DMS153 treated with DMSO at 0.1 percent for 48 hours (cell line): ENCODE measurements at regions not wholly inside any gene's neighbourhood (a gene's known extent, or its start where the extent isn't known, plus 50 kb on each side); places are given as distances from the start of the nearest gene placed in this dataset.

Experiments
- DNase-seq: peaks from one replicate; lab custom pipeline; 2025; ENCODE audit not compliant: unreplicated experiment; lab: John Stamatoyannopoulos, UW

- no peak for DNase-seq
Measured at GRCh38 chr18:10032331-10033015, 118.7 kb downstream of the VAPA start.

GRCh38 chr18:10033016-10033399 lies 119.2 kb downstream of the VAPA start:
- no peak for DNase-seq

- no peak for DNase-seq
Measured at GRCh38 chr18:10035281-10035991, 121.6 kb downstream of the VAPA start.

DNA sequence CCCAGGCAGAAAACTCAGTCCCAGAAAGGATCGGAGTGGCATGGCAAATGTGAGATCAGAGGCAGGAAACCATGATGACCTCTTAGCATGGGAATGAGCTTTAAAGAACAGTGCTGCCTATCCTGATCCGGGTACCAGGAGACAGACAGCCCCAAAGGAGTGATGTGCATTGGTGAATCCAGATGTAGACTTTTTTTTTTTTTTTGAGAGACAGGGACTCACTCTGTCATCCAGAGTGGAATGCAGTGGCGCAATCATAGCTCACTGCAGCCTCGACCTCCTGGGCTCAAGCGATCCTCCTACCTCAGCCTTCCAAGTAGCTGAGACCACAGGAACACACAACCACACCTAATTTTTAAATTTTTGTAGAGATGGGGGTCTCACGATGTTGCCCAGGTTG lies 122.7 kb downstream of the VAPA start:
- DNase-seq, result no peak

DNA sequence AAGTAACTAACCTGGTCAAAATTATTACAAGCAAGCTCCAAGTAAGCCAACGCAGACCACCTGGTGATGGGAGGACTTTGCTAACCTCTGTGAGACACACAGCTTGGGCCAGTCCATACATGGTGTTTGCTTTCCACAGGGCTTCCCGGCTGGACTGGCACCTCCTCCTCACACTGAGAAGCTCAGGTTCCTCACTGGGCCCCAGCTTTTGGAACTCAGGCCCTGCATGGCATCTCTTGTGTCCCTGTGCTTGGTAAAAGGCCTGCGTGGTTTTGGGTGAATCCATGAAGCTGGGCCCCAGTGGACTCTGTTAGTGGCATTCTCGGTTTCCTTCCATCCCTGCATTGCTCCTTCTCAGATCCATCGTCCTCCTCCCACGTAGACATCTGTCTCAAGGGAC lies 123.4 kb downstream of the VAPA start:
- no peak for DNase-seq

DNA sequence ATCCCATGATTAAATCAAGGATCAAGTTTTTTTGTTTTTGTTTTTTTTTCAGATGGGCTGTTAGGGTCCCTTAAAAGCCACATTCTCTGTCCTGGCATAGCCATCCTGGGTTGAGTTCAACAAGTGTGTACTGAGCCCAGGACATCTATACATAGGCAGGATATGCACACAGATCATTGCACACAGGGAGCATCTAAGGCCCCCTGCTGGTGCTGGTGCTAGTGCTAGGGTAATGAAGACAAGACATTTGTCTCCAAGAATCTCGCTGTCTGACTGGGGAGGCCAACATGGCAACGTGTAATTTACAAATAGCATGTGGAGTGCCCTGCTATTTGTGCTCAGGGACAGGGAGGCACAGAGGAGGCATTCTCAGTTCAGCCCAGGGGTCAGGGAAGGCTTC lies 124.5 kb downstream of the VAPA start:
- DNase-seq, result no peak

DNA sequence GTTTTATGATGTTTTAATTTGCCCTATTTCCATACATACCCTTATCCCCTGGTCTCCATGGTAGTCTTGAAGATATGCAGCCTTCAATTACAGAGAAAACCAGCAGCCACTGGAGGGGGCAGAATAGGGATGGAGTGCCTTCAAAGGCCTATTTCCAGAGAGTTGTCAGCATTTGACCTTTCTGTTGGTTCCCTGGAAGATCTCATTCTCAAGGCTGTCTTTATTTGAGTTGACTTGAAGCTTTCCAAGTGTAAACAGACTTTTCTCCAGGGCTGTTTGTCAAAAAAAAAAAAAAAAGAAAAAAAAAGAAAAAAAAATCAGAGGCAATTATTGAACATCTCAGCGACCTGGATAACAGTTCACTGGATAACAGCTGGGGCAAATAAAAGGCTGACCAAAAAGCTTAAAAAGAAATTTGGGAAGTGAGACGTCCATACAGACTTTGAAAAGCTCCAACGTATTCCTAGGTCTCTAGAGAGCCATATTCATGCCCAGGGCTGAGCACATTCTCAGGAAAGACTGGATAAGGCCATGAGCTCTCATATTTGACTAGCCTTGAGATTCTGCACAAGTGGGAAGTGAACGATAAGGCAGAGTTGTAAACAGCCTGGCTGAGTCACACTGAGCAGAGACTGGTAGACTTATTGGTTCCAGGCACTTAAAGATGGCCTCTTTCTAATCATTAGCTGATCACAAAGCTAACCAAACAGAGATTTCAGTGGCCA lies 126.6 kb downstream of the VAPA start:
- DNase-seq, result no peak

- no peak for DNase-seq
Measured at GRCh38 chr18:10041180-10041579, 127.4 kb downstream of the VAPA start.

DNA sequence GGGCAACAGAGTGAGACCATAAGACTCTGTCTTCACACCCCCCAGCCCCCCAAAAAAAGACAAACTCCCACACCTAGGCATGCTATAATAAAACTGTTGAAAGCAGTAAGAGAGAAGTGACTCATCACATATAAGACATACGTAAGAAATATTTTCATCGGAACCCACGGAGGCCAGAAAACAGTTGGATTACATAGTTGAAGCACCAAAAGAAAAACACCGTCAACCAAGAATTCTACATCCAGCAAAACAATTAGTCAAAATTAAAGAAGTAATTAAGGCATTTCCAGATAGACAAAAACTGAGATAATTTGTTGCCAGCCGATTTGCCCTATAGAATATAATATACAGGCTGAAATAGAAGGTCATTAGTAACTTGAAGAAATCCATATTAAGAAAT lies 128.7 kb downstream of the VAPA start:
- no peak for DNase-seq

GRCh38 chr18:10044054-10044453 lies 130.2 kb downstream of the VAPA start:
- no peak for DNase-seq

DNA sequence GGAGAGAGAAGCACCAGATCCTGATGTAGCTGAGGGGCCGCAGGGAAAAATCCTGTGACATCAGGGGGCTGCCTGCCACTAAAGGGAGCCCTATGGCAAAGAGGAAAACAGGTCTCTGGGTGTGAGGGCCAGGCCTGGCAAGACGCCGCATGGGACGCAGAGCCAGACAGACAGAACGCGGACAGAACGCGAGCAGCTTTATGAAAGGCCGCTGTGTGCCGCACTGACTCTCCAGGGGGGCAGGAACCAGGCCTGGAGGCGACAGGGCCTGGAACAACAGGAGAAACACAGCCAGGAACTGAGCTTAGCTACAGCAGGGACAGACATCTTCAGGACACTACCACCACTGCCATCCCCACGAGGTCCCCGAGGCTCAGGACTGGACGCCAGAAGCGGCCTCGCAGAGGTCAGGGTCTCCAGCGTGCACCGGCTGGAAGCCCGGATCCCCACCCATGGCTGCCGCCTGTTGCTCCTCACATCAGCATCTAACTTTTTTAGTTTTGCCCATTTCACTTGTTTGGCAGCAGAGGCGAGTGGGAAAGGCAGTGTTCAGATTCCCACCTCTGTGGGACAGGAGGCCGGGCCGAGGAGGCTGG lies 131.6 kb downstream of the VAPA start:
- no peak for DNase-seq

DNA sequence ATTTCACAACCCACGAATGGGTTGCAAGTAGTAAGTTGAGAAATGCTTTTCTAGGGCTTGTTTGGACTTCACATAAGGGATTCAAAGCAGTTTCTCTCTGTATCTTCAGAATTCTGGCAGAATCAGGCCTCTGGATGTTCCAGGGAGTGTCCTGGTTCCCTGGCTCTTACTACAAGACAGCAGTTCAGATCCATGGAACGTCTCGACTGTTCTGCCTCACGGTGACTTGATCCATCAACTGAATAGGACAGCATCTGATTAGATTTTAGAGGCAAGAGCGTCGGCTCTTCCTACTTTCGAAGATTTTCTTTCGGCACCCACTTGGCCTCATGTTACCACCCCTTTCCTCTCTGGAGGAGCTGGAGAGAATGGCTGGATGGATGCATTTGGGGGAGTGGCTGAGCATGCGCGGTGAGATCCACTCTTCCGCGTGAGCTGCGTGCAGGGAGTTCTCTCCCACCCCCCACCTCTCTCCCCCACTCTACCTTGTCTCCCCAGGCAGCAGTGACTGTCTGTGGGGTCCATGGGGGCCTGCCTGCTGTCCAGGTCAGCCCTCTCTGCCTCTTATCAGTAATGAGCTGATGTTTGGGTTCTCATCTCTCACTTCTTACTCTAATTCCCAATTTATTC lies 132.5 kb downstream of the VAPA start:
- DNase-seq, result no peak

- no peak for DNase-seq
Measured at GRCh38 chr18:10047237-10047636, 133.4 kb downstream of the VAPA start.

DNA sequence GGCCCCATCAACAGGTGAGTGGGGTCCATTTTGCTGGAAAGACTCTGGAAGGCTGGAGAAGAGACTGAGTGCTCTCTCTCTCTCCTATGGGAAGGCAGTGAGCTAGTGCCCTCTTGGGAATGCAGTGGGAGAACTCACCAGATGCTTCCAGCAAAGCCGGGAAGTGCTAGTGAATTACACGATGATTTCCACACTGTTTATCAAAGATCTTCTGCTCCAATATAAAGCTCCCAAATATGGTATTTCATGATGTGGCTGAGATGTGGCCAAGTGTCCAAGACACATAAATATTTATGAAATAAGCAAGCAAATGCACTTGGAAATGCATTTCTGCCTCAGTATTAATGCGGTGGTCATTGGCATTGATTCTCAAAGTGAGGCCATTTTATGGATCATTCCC lies 135.9 kb downstream of the VAPA start:
- DNase-seq, result no peak

DNA sequence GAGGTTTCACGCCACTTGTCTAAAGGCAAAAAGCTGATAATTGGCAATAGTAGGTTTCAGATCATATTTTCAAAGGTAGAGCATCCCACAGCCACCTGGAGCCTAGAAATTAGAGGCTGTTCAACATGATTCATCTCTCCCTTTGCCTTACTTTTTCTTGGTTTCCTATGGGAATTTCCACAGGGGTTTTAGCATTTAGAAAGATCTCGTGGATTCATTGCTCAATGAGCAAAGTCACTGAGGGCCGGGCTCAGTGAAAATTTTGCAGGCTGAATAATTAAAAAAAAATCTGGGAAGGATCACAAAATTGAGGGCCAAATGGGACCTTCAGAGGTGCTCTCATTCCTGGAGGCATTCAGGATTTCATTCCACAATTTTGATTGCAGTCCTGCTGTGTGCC lies 137.1 kb downstream of the VAPA start:
- DNase-seq, result no peak

DNA sequence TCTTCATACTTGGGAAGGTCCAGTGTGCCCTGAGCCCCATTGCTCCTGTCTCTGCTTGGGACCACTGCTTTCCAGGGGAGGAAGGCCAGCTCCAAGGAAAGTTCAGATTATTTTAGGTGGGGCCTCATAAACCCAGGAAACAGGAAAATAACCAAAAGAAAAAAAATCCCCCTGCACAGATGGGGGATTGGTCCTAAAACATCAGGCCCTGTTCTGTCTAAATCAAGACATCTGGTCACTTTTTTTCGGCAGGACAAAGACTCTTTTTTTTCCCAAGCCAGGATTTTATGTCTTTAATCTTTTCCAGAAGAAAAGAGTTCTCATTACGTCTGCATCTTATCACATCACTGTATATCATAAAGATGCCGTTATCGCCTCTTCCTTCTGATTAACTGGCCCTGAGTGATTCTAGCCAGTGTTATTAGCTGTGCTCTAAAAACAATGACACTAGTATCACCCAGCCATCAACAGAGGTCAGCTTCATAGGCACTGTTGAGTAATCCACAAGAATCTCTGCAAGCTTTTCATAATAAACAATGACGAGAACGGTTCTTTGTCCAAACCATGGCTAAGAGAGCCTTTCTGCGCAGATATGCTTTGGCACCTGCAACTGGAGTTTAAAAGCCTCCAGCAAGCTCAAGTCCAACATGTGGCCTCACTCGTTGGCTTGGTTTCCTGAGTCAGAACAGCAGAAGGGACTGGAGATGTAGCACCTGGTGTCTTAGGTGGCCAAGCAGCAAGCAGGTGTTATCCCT lies 138.2 kb downstream of the VAPA start:
- DNase-seq, result no peak

DNA sequence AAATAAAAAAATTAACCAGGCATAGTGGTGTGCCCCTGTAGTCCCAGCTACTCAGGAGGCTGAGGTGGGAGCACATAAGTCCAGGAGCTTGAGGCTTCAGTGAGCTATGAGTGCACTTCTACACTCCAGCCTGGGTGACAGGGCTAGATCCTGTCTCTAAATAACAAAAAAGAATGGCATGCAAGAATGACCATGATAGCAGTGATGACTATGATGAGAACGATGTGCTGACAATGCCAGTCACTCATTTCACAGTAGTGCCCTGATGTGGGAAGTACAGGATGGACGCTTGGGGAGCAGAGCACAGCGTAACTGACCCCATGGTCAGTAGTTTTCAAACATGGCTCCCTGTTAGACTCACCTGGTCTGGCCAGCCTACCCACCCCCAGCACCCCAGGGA lies 139.1 kb downstream of the VAPA start:
- no peak for DNase-seq

- no peak for DNase-seq
Measured at GRCh38 chr18:10053861-10054260, 140.0 kb downstream of the VAPA start.

- DNase-seq, result no peak
Measured at GRCh38 chr18:10054366-10054765, 140.6 kb downstream of the VAPA start.

- DNase-seq, result no peak
Measured at GRCh38 chr18:10055125-10055750, 141.4 kb downstream of the VAPA start.
